Breast epithelium (tissue), 3 donors: ENCODE measurements at regions not wholly inside any gene's neighbourhood (a gene's known extent, or its start where the extent isn't known, plus 50 kb on each side); places are given as distances from the start of the nearest gene placed in this dataset.

ENCODE experiments used
- CTCF ChIP-seq, 3 donors: fragments of 450-650 bp; IDR thresholded peaks; one replicate each; pipeline ENCODE4 v1.5.1; 2016 to 2017; ENCODE audit warnings: antibody characterized with exemption in 3 of 3, mild to moderate bottlenecking in 3 of 3, moderate library complexity in 3 of 3
- POLR2A ChIP-seq: fragments of 450-650 bp; IDR thresholded peaks from one replicate; pipeline ENCODE4 v1.6.1; 2016; ENCODE audit warnings: antibody characterized with exemption, mild to moderate bottlenecking, moderate library complexity
- POLR2AphosphoS5 ChIP-seq, 3 donors: sonication (generic); formaldehyde crosslinking; IDR thresholded peaks; one replicate each; pipeline ENCODE4 v1.6.1; 2017; ENCODE audit warnings: antibody characterized with exemption in 3 of 3

GRCh38 chr1:185463433-185463832, 146.4 kb upstream of the IVNS1ABP start:
- TF ChIP-seq CTCF (IDR thresholded peaks at IDR 0.05) (no peak), POLR2A (no peak), POLR2AphosphoS5 (IDR thresholded peaks at IDR 0.05) (no peak)
